Liver (tissue), 7 donors: ENCODE measurements at regions not wholly inside any gene's neighbourhood (a gene's known extent, or its start where the extent isn't known, plus 50 kb on each side); places are given as distances from the start of the nearest gene placed in this dataset.
"Not testable (repeated sequence)": the region's sequence is repeated elsewhere in the genome, so short reads cannot be mapped to it uniquely, and the experiment has no call there.

ENCODE experiments used
- DNase-seq: peaks from one replicate; pipeline ENCODE4 v3.0.0-alpha.2; 2017; ENCODE audit warnings: low spot score
- H3K27ac ChIP-seq, 2 donors: one replicate each; pipeline ENCODE4 v1.7.0; 2013; ENCODE audit warnings: inconsistent platforms in 2 of 2, low read length in 2 of 2, control low read depth in 1 of 2, low read depth in 1 of 2, mild to moderate bottlenecking in 1 of 2
- H3K27me3 ChIP-seq, 4 donors: one replicate each; pipeline versions ENCODE4 v1.6.1 to v1.7.0; 2013; ENCODE audit warnings: low read length in 3 of 4, inconsistent platforms in 1 of 4, mild to moderate bottlenecking in 1 of 4, moderate library complexity in 1 of 4; ENCODE audit not compliant: control insufficient read depth in 4 of 4, insufficient read depth in 4 of 4
- H3K36me3 ChIP-seq, 4 donors: one replicate each; pipeline versions ENCODE4 v1.6.1 to v1.7.0; 2013; ENCODE audit warnings: low read length in 3 of 4, mild to moderate bottlenecking in 3 of 4, low read depth in 1 of 4, moderate library complexity in 1 of 4; ENCODE audit not compliant: control insufficient read depth in 4 of 4, insufficient read depth in 3 of 4
- H3K4me1 ChIP-seq, 4 donors: one replicate each; pipeline versions ENCODE4 v1.6.1 to v1.7.0; 2013; ENCODE audit warnings: low read length in 3 of 4, mild to moderate bottlenecking in 3 of 4, moderate library complexity in 1 of 4; ENCODE audit not compliant: control insufficient read depth in 4 of 4, insufficient read depth in 4 of 4
- H3K4me3 ChIP-seq, 3 donors: one replicate each; pipeline versions ENCODE4 v1.6.1 to v1.7.0; 2013; ENCODE audit warnings: low read length in 3 of 3, control low read depth in 1 of 3, low read depth in 1 of 3, mild to moderate bottlenecking in 1 of 3
- H3K9ac ChIP-seq, 2 donors: one replicate each; pipeline ENCODE4 v1.7.0; 2013; ENCODE audit warnings: low read length in 2 of 2, mild to moderate bottlenecking in 2 of 2, moderate library complexity in 2 of 2, control low read depth in 1 of 2, low read depth in 1 of 2
- H3K9me3 ChIP-seq, 4 donors: one replicate each; pipeline versions ENCODE4 v1.6.1 to v1.7.0; 2013; ENCODE audit warnings: low read length in 3 of 4; ENCODE audit not compliant: control insufficient read depth in 4 of 4
- RAD21 ChIP-seq, 2 donors: IDR thresholded peaks; 2 replicates each; pipeline ENCODE4 v1.6.1; 2016; ENCODE audit warnings: antibody characterized with exemption in 2 of 2, mild to moderate bottlenecking in 2 of 2
- WGBS: extraction: QIAGEN DNeasy Blood & Tissue Kit; methylation state at CpG from one replicate; pipeline ENCODE4 v1.1.7; 2013; 5-methylcytosine and 5-hydroxymethylcytosine counted together
- donor health status: healthy.
- donor health status: healthy.
- donor health status: healthy.
- donor health status: healthy.

GRCh38 chrY:26562976-26563375, 941.1 kb downstream of the CDY1 start:
- WGBS, result 24% methylated on average over 4 of the region's 4 CpGs
- H3K27me3 ChIP-seq, H3K9me3 ChIP-seq, H3K4me1 ChIP-seq, H3K27ac ChIP-seq, H3K9ac ChIP-seq, DNase-seq, H3K4me3 ChIP-seq, H3K36me3 ChIP-seq: not testable (repeated sequence)
- peak in 1 of 2 donors; percentile 22 for TF ChIP-seq RAD21 (IDR thresholded peaks at IDR 0.05)
